ENCODE measurements at regions not wholly inside any gene's neighbourhood (a gene's known extent, or its start where the extent isn't known, plus 50 kb on each side); places are given as distances from the start of the nearest gene placed in this dataset.
"Not testable (repeated sequence)": the region's sequence is repeated elsewhere in the genome, so short reads cannot be mapped to it uniquely, and the experiment has no call there.

DNA sequence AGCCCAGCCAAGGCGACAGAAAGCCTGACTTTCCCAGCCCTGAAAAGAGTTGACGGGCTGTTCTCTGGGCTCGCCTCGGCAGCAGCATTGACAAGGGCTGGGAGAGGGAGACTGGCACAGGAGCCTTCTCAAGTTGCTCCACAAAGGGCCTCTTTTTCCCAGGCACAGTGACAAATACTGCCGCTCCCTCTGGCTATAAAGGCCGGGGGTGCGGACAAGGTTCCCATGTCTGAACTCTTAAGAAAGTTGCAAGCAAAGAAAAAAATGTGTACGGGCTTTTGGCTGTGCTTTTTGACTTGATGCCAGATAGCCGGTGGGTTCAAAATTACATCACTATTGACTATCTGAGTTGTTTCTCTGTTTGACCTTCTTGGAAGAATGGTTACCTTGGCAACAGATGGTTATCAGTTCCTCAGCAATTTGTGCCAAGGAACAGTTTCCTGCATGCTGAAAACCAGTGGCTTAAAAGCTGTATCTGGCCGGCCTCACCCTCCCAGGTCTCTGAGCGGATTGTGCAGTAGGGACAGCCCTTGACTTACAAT is 115.9 kb upstream of the EEPD1 start:
- DNase-seq (ENCODE audit: low spot score), result peak; percentile 95

DNA sequence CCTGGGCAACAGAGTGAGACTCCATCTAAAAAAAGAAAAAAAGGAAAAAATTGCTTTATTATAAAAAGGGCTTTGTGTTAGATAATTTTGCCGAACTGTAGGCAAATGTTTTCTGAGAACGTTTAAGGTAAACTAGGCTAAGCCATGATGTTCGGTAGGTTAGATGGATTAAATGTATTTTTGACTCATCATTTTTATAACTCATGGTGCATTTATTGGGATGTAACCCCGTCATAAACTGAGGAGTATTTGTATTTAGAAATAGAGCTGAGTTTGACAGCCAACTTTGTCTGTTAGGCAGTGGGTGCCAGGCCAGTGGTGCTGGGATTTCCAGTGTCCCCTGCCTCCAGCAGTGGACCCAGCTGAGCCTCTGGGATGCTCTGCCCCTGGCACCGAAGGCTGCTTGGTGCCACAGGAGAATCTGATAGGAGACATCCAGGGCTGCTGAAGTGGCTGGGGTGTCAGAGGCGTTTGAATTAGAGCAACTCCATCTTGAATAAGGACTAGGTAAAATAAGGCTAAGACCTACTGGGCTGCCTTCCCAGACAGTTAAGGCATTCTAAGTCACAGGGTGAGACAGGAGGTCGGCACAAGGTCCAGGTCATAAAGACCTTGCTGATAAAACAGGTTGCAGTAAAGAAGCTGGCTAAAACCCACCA is 114.9 kb upstream of the EEPD1 start:
- DNase-seq (ENCODE audit: low spot score), result no peak

DNA sequence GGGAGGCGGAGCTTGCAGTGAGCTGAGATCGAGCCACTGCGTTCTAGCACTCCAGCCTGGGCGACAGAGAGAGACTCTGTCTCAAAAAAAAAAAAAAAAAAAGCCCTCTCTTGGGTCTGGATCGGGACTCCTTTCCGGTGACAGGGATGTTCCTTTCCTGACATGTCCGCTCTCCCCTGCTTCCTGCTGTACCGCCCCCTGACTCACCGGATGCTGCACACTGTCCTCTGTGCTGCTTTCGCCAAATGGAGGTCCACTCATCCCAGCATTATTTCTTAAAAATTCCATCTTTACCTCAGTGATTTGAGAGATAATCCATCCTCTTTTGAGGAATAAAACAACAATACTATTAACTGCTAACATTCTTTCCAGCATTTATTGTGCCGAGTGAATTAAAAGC is 113.8 kb upstream of the EEPD1 start:
- no peak for DNase-seq (ENCODE audit: low spot score)

DNA sequence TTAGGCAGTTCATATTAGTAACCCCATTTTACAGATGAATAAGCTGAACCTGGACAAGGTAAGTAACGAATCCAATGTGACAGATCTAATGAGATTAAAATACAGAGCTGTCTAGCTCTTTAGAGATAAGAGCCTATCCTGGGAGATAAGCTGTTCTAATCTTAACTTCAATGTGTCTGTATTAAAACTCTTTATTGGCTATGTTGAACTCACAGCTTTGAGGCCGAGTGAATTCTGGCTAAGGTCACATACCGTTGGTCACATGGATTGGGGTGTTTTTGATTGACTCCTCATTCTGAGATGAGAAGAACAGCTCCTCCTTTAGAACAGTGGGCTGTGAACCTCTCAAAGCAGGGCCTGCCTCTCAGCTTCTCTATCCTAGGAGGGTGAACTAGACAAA is 113.4 kb upstream of the EEPD1 start:
- DNase-seq (ENCODE audit: low spot score), result no peak

DNA sequence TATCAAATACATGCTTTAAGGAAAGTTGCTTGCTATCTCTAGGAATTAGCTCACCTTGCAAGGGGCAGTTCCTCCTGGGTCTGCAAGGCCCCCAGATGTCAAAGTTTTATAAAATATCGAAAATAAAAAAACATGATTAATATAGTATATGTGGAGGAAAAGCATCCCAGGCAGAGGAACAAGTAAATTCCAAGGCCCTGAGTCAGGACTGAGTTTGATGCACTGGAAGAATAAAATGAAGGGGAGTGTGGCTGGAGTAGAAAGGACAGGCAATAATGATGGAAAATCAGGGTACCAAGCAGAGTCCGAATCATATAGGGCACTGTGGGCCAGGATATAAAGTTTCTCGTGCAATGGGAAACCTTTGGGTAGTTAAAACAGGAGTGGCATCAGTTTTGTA is 112.4 kb upstream of the EEPD1 start:
- DNase-seq (ENCODE audit: low spot score), result no peak

DNA sequence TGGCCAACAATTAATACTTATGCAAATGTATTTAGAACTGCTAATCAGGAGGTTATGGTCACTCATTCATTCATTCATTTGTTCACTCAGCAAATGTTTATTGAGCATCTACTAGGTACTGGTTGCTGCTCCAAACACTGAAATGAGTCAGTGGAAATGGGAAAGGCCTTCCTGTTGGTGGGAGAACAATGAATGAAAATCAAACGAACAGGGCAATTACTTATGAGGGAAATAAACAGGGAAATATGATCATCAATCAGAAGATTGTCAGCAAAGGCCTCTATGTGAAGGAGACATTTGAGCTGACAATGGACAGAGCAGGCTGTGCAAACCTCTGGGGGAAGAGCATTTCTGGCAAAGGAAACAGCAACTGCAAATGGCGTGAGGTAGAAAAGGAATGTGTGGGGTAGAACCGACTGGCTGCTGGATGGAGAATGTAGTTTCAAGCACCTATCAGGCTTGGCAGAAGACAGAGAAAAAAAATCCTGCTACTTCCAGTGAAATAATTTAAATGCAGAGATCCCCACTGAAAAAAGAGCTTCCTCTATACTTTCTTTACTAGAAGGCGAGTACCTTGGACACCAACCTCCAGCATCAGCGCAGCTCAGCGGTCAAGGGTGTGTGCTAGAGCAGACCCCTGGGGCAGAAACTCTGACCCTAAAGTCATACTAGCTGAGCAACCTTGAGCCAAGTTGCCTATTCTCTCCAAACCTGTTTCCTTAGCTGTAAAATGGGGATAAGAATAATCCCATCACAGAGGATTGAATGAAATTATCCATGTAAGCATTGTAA is 108.8 kb upstream of the EEPD1 start:
- no peak for DNase-seq (ENCODE audit: low spot score)

DNA sequence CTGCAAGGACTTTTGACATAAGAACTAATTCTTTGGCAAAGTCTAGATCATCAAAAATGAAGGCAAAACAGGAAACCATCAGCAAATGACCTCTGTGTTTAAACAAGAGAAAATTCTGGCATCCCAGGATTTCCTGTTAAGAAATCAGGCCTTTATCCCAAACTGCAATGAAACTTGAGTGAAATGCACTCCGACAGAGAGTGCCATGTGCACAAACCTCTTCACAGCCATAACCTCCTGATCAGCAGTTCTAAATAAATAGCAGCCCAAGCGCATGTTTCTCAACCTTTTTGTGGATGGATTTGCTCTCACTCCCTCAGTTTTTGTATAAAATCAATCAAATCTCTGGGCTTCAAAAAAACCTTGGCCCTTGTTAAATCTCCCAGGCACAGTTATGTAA is 107.7 kb upstream of the EEPD1 start:
- no peak for DNase-seq (ENCODE audit: low spot score)

DNA sequence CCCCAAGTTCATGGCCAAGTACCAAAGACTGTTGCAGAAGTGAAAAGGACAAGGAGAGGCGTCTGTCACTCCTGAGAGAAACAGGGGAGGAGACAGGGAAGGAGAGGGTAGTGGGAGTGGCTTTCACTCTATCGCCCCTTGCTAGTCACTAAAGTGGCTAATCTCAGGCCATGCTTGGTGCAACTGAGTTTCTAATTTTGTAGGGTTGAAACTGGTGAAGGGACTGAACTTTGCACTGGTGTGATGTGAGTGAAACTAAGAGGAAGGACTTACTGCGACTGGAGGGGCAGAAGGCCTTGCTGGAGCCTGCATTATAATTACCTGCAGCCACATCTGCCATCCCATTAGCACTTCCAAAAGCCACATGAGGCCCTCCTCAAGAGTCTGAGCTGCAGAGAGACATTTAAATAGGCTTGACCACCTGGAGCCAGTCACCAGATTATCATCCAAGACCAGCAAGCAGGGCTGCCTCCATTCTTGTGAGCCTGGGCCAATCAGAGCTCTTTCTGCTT is 107.2 kb upstream of the EEPD1 start:
- no peak for DNase-seq (ENCODE audit: low spot score)

DNA sequence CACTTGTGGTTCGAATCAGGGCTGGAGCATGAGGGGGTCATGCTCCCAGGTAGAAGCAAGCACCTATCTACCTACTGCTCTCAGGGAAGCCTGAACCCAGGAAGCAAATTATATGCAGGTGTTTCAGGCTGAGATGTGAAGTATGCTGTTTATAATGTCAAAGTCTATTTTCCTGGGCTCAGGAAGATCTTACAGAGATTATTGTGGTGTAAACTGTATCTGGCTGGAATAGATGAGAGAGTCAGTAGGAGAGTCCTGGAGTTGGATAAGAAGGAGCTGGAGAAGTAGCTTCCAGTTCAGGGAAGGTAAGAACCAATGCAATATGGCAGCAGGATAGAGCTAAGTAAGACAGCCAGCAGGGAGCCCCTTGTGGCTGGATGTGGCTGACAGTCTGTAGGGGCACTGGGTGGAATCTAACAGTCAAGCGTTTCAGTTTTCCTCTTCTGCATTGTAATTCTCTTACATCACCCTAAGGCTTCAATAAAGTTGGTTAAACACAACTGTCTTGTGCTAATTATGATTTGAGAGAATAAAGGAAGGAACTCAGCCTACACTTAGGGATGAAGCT is 105.9 kb upstream of the EEPD1 start:
- DNase-seq (ENCODE audit: low spot score), result no peak

DNA sequence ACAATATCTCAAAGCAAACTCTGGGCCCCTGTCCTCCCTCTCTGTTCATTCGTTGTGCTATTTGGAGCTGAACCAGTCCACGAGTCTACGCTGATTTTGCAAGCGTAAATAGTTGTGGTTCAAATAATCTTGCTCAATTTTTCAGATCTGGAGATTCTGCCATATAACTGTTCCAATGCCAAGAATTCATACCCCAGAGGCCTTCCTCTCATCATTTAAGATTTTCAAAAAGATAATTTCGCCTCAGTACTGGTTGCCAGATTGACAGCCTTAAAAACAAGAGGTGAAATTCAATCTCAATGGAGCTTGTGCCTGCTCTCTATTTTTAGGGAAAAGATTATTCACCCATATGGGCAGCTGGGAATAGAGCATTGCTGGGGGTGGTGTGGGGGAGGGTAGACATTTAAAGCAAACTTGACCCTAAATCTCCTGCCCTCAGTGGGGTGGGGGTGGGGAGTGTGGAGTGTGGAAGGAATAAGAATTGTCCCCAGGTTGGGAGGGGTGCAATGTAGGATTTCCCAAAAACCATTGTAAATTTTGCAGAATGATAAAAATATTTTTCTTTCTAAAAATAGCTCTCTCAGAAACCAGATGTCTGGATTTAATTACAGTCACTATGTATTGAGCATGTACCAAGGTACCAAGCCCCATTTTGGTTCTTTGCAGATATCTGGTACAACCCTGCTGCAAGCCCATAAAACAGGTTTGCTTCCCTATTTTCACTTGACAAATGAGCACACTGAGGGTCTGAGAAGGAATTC is 104.7 kb upstream of the EEPD1 start:
- DNase-seq (ENCODE audit: low spot score), result peak; percentile 77

DNA sequence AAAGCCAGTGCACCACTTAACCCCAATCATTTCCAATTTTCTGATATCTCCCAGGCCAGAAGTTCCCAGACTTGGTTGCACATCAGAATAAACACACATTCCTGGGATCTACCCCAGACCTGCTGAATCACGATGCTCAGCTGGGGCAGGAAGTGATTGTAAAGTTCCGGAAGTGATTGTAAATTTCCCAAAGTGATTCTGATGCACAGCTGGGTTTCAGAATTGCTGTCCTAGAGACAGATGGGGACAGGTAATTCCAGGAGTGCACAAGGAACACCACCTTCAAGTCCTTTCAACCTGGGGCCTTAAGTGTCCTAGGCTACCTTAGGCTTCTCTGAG is 104.2 kb upstream of the EEPD1 start:
- DNase-seq (ENCODE audit: low spot score), result no peak

DNA sequence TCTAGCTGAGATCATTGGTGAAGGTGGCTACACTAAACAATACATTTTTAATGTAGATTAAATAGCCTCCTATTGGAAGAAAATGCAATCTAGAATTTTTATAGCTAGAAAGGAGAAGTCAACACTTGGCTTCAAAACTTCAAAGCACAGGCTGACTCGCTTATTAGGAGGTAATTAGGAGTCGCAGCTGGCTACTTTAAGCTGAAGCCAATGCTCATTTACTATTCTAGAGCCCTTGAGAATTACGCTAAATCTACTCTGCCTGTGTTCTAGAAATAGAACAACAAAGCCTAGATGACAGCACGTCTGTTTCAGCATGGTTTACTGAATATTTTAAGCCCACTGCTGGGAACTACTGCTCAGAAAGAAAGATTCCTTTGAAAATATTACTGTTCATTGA is 101.6 kb upstream of the EEPD1 start:
- no peak for DNase-seq (ENCODE audit: low spot score)

DNA sequence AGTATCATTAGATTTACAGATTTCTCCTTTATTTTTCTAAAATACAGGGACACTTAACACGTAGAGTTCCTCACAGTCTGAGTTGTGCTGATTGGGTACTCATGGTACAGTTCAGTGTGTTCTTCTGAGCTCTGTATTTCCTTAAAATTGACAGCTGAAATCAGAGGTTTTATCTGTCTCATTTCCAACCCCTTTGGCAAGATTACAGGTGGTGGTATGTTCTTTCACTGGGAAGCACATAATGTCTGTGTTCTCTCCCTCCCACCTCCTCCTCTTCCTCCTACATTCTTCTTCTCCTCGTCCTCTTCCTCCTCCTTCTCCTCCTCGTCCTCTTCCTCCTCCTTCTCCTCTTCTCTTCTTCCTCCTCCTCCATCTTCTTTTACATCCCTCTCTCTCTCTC is 99.5 kb upstream of the EEPD1 start:
- no peak for DNase-seq (ENCODE audit: low spot score)

DNA sequence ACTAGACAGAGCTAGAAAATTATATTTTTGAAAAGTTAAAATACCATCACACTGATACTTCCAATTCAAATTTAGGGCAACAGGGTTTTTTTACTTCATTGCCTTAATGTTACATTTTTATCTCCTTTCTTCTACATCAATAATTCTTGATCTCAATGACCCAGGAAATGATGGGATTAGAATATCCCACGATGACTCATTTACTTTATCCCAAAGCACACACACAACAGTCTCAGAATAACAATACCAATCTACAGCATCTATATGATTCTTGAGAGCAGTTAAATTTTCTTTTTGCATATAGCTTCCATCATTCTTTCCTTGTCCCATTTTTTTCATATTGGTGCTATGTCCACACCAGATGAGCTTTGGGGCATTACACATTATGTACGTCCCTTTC is 98.4 kb upstream of the EEPD1 start:
- DNase-seq (ENCODE audit: low spot score), result no peak

DNA sequence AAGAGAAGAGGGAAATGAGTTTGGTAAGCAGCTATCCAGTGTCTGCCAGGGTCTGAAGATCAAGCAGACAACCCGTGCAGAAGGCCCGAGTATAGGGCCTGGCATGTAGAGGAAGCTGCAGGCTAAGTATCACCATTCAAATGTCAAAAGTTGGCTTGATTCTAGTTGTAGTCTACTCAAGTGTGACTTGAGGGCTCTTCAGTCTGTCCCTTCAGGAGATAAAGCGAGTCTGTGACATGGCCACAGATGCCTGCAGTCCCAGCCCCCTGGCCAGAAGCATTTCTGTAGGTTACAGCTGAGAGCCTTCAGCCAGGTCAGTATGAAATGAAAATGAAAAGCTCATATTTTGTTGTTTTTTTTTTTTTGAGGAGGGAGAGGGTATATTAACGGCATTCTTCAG is 97.8 kb upstream of the EEPD1 start:
- DNase-seq (ENCODE audit: low spot score), result no peak

DNA sequence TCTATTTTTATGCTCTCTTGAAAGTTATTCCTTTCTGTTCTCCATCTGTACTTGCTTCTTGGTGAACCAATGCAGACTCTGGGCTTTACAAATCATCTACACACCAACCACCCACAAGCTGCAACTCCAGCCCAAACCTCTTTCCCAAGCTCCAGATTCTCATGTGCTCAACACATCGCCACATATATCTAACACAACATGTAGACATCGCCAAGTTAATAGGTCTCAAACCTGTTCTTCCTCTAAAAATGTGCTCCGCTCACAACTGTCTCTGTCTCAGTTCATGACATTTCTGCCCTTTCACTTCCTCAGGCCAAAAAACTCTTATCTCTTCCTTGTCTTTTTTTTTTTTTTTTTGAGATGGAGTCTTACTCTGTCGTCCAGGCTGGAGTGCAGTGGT is 95.7 kb upstream of the EEPD1 start:
- no peak for DNase-seq (ENCODE audit: low spot score)

DNA sequence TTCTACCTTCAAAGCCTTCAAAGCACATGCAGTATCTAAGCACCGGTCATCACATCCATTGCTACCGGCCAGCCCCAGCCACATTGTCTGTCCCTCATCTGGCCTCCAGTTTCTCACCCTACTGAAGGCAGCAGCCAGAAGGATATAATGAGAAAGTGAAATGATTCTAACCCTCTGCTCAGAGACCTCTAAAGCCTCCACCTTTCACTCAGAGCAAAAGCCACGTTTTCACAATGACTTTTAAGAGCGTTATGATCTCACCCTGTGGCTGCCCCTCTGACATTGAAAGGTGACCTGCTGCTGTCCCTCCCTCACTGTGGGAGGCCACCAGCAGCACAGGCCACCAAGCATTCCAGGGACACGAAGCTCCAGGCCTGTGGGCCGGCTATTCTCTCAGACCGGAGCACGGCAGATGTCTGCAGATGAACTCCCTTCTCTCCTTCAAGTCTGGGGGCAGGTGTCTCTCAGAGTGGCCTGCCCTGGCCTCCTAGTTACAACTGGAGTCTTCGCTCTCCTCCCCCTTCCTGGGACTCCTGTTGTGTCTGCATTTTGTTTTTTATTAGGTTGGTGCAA is 94.9 kb upstream of the EEPD1 start:
- DNase-seq (ENCODE audit: low spot score), result no peak

DNA sequence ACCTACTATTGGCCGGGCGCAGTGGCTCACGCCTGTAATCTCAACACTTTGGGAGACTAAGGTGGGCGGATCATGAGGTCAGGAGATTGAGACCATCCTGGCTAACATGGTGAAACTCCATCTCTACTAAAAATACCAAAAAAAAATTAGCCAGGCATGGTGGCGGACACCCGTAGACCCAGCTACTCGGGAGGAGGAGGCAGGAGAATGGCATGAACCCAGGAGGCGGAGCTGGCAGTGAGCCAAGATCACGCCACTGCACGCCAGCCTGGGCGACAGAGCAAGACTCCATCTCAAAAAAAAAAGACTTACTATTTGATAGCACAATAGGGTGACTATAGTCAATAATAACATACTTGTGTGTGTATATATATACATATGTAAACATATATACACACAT is 92.7 kb upstream of the EEPD1 start:
- not testable (repeated sequence) for DNase-seq (ENCODE audit: low spot score)

DNA sequence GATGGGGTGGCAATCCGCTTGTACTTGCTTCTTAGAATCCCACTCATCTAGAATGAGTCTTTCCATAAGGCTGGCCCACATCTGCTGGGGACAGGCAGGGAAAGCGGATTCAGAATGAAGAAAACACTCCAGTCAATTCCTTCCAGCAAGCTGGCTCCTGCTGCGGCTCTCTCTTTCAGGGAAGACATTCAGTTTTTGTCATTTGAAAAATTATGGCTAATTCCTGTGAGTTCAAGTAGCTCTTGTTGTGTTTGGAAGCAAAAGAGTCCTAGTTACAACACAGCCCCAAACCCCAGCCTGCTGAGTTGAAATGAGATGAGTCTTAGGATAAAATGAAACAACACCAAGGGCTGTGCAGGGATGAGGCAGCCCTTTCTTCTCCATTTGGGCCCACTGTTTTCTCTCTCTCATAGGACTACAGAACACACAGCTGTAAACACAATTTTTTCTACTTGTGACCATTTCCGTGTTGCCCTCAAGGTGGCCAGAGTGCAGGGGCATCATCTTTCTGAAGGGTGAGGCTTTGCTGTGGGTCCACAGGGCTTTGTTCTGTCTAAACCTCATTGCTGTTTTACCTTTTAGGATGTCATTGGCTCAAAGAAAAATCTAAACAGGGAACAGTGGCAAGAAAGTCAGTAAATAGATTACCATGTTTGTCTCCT is 90.8 kb upstream of the EEPD1 start:
- DNase-seq (ENCODE audit: low spot score), result no peak

DNA sequence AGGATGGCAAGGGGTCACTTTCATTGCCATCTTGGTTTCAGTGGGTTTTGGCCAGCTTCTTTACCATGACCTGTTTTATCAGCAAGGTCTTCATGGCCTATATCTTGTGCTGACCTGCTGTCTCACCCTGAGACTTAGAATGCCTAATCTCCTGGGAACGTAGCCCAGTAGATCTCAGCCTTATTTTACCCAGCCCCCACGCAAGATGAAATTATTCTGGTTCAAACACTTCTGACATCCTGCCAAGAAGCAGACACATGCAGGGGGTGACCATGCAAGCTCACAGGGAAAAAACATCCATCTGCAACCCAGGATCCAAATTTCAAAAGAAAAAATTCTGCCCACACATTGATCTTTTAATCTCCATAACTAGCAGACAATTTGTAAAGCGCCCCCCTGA is 88.4 kb upstream of the EEPD1 start:
- DNase-seq (ENCODE audit: low spot score), result peak; percentile 27
